GM23248 (cell line): ENCODE measurements at regions not wholly inside any gene's neighbourhood (a gene's known extent, or its start where the extent isn't known, plus 50 kb on each side); places are given as distances from the start of the nearest gene placed in this dataset.

Source experiments
- EZH2 ChIP-seq: fragments of 200-600 bp; sonication (generic); IDR thresholded peaks from 2 replicates; pipeline ENCODE4 v1.6.1; 2018; ENCODE audit warnings: antibody characterized with exemption, mild to moderate bottlenecking; ENCODE audit not compliant: insufficient read depth, poor library complexity, severe bottlenecking
- EZH2phosphoT487 ChIP-seq: fragments of 200-600 bp; sonication (generic); IDR thresholded peaks from 2 replicates; pipeline ENCODE4 v1.6.1; 2018; ENCODE audit warnings: antibody characterized with exemption, moderate library complexity, mild to moderate bottlenecking, low read depth; ENCODE audit not compliant: insufficient read depth

- no peak for TF ChIP-seq EZH2
- TF ChIP-seq EZH2phosphoT487: no peak
Measured at GRCh38 chr9:71329873-71330272, 208.5 kb upstream of the TRPM3 start.
